HEK293 (cell line): ENCODE measurements at regions not wholly inside any gene's neighbourhood (a gene's known extent, or its start where the extent isn't known, plus 50 kb on each side); places are given as distances from the start of the nearest gene placed in this dataset.

Source experiments
- CTCF ChIA-PET: fragments of 350-600 bp; formaldehyde crosslinking; extraction: SDS; loops from one replicate; lab custom pipeline; 2021; ENCODE audit warnings: antibody characterized with exemption; lab: Yijun Ruan, JAX
- POLR2A ChIA-PET: fragments of 300-600 bp; formaldehyde crosslinking; extraction: SDS; loops from one replicate; lab custom pipeline; 2020; ENCODE audit warnings: antibody characterized with exemption, inconsistent platforms; lab: Yijun Ruan, JAX
- H3K27ac ChIP-seq: fragments of 200-500 bp; sonication (Bioruptor generic); 2 replicates; pipeline ENCODE4 v1.5.1; 2014; ENCODE audit warnings: low read depth, low read length, control low read depth, inconsistent platforms; ENCODE audit errors: extremely low read depth
- H3K36me3 ChIP-seq, 2 experiments: fragments of 200-500 bp in 1 of 2; sonication (Bioruptor generic) in 1 of 2; 1 replicate in 1 of 2; 2 replicates in 1 of 2; pipeline ENCODE4 v1.5.1; 2014 to 2017; ENCODE audit warnings: inconsistent platforms in 2 of 2, low read length in 2 of 2; ENCODE audit not compliant: control insufficient read depth in 2 of 2, insufficient read depth in 1 of 2
- H3K4me1 ChIP-seq: fragments of 200-500 bp; sonication (Bioruptor generic); 2 replicates; pipeline ENCODE4 v1.5.1; 2014; ENCODE audit warnings: mild to moderate bottlenecking, low read length, inconsistent platforms; ENCODE audit not compliant: control insufficient read depth, insufficient read depth
- H3K4me3 ChIP-seq: 2 replicates; pipeline ENCODE4 v1.5.1; 2011; ENCODE audit warnings: low read depth, mild to moderate bottlenecking, control low read depth, low read length, moderate library complexity
- H3K9me3 ChIP-seq: fragments of 200-500 bp; sonication (Bioruptor generic); 2 replicates; pipeline ENCODE4 v1.5.1; 2014; ENCODE audit warnings: low read depth, low read length, inconsistent platforms; ENCODE audit not compliant: control insufficient read depth, insufficient read depth
- GLI4 ChIP-seq: fragments of 450-650 bp; formaldehyde crosslinking; IDR thresholded peaks from 2 replicates; pipeline ENCODE4 v1.5.1; 2016; ENCODE audit warnings: missing biosample characterization, missing genetic modification characterization
- HIC1 ChIP-seq: fragments of 450-650 bp; formaldehyde crosslinking; IDR thresholded peaks from 2 replicates; pipeline ENCODE4 v1.5.1; 2016; ENCODE audit warnings: missing biosample characterization, missing genetic modification characterization
- HOXA7 ChIP-seq: sonication (generic); formaldehyde crosslinking; IDR thresholded peaks from 2 replicates; pipeline ENCODE4 v1.8.1; 2022; ENCODE audit warnings: missing genetic modification reagents, borderline replicate concordance
- KLF16 ChIP-seq: fragments of 450-650 bp; formaldehyde crosslinking; IDR thresholded peaks from 2 replicates; pipeline ENCODE4 v1.5.1; 2017; ENCODE audit warnings: missing biosample characterization, missing genetic modification characterization
- SETDB1 ChIP-seq: IDR thresholded peaks from one replicate; pipeline ENCODE4 v1.6.1; 2017; ENCODE audit warnings: mild to moderate bottlenecking, low read length, moderate library complexity, mixed read lengths; ENCODE audit not compliant: insufficient read length
- YY2 ChIP-seq: fragments of 450-650 bp; formaldehyde crosslinking; IDR thresholded peaks from 2 replicates; pipeline ENCODE4 v1.5.1; 2016; ENCODE audit warnings: missing biosample characterization, missing genetic modification characterization
- ZBTB8A ChIP-seq: fragments of 450-650 bp; formaldehyde crosslinking; IDR thresholded peaks from 2 replicates; pipeline ENCODE4 v1.5.1; 2016; ENCODE audit warnings: missing biosample characterization, missing genetic modification characterization
- ZNF138 ChIP-seq: fragments of 450-650 bp; formaldehyde crosslinking; IDR thresholded peaks from 2 replicates; pipeline ENCODE4 v1.5.1; 2016; ENCODE audit warnings: missing biosample characterization, missing genetic modification characterization, borderline replicate concordance
- ZNF146 ChIP-seq: fragments of 450-650 bp; formaldehyde crosslinking; IDR thresholded peaks from 2 replicates; pipeline ENCODE4 v1.5.1; 2016; ENCODE audit warnings: missing biosample characterization, missing genetic modification characterization
- ZNF148 ChIP-seq: fragments of 450-650 bp; formaldehyde crosslinking; IDR thresholded peaks from 2 replicates; pipeline ENCODE4 v1.5.0; 2017; ENCODE audit warnings: missing biosample characterization, missing genetic modification characterization, borderline replicate concordance
- ZNF311 ChIP-seq: fragments of 450-650 bp; formaldehyde crosslinking; IDR thresholded peaks from 2 replicates; pipeline ENCODE4 v1.5.1; 2017; ENCODE audit warnings: missing biosample characterization, missing genetic modification characterization, borderline replicate concordance
- ZNF366 ChIP-seq: fragments of 450-650 bp; formaldehyde crosslinking; conservative IDR thresholded peaks from 2 replicates; pipeline ENCODE4 v1.5.1; 2016; ENCODE audit warnings: missing biosample characterization, missing genetic modification characterization
- ZNF544 ChIP-seq: fragments of 450-650 bp; formaldehyde crosslinking; IDR thresholded peaks from 2 replicates; pipeline ENCODE4 v1.5.0; 2017; ENCODE audit warnings: missing biosample characterization, missing genetic modification characterization
- ZNF571 ChIP-seq: fragments of 450-650 bp; formaldehyde crosslinking; IDR thresholded peaks from 2 replicates; pipeline ENCODE4 v1.5.0; 2017; ENCODE audit warnings: missing biosample characterization, missing genetic modification characterization
- ZNF664 ChIP-seq: fragments of 450-650 bp; formaldehyde crosslinking; IDR thresholded peaks from 2 replicates; pipeline ENCODE4 v1.5.1; 2016; ENCODE audit warnings: missing biosample characterization, missing genetic modification characterization
- ZNF701 ChIP-seq: fragments of 450-650 bp; formaldehyde crosslinking; IDR thresholded peaks from 2 replicates; pipeline ENCODE4 v1.5.1; 2016; ENCODE audit warnings: missing biosample characterization, missing genetic modification characterization
- ZSCAN23 ChIP-seq: fragments of 450-650 bp; formaldehyde crosslinking; IDR thresholded peaks from 2 replicates; pipeline ENCODE4 v1.5.1; 2016; ENCODE audit warnings: missing biosample characterization, missing genetic modification characterization
- ZSCAN30 ChIP-seq: fragments of 450-650 bp; IDR thresholded peaks from 2 replicates; pipeline ENCODE4 v1.5.1; 2018; ENCODE audit warnings: missing biosample characterization, mild to moderate bottlenecking, missing genetic modification characterization, moderate library complexity
- ZSCAN4 ChIP-seq: fragments of 450-650 bp; formaldehyde crosslinking; IDR thresholded peaks from 2 replicates; pipeline ENCODE4 v1.5.1; 2017; ENCODE audit warnings: missing biosample characterization, missing genetic modification characterization

GRCh38 chr7:97466071-97466470 lies 265.8 kb upstream of the TAC1 start:
- no peak for TF ChIP-seq ZSCAN23
- Histone ChIP-seq H3K4me3 (no peak overlapping the region), H3K36me3 (no peaks in the 10 kb centered on the region), H3K27ac (no peak overlapping the region), H3K4me1 (no peaks in the 10 kb centered on the region), H3K9me3 (no peaks in the 10 kb centered on the region)
- ChIA-PET POLR2A (no interaction called here), CTCF (interaction anchor here (0.5 to 0.8 kb wide), 3 partner anchors 13 to 555 kb away, joined by 3 read pairs; no protein-coding TSS in a partner anchor)

- no peaks in the 10 kb centered on the region for H3K9me3 ChIP-seq
- CTCF ChIA-PET: no interaction called here
- H3K27ac ChIP-seq: no peak overlapping the region
- no peak for TF ChIP-seq GLI4 (tag by site-specific recombination)
- no peak for TF ChIP-seq HOXA7 (CRISPR knock-in tag)
- no peak for TF ChIP-seq ZSCAN30 (tag by site-specific recombination)
- TF ChIP-seq ZNF148: no peak
- no peak for TF ChIP-seq ZNF138 (tag by site-specific recombination)
- no peak for TF ChIP-seq ZNF366 (tag by site-specific recombination)
- no peak for TF ChIP-seq ZSCAN4 (tag by site-specific recombination)
- no peak for TF ChIP-seq ZNF664
- no peak for TF ChIP-seq ZNF146 (tag by site-specific recombination)
- TF ChIP-seq ZNF571 (tag by site-specific recombination): no peak
- TF ChIP-seq ZNF544: no peak
- TF ChIP-seq, all 188 proteins: peak for 0
- POLR2A ChIA-PET: no interaction called here
- H3K4me3 ChIP-seq: no peak overlapping the region
- H3K36me3 ChIP-seq: no peaks in the 10 kb centered on the region
- H3K4me1 ChIP-seq: no peaks in the 10 kb centered on the region
Observed at GRCh38 chr7:97466999-97467740, 264.7 kb upstream of the TAC1 start.

GRCh38 chr7:97468493-97468892 lies 263.4 kb upstream of the TAC1 start:
- no peak overlapping the region for H3K27ac ChIP-seq
- H3K36me3 ChIP-seq: no peaks in the 10 kb centered on the region
- CTCF ChIA-PET: no interaction called here
- H3K4me1 ChIP-seq: no peaks in the 10 kb centered on the region
- TF ChIP-seq ZBTB8A (tag by site-specific recombination): no peak
- TF ChIP-seq KLF16 (tag by site-specific recombination): no peak
- TF ChIP-seq SETDB1: no peak
- TF ChIP-seq, all 188 proteins: peak for 0
- POLR2A ChIA-PET: no interaction called here
- Histone ChIP-seq H3K9me3 (no peaks in the 10 kb centered on the region), H3K4me3 (no peak overlapping the region)

GRCh38 chr7:97470726-97471125 lies 261.2 kb upstream of the TAC1 start:
- Histone ChIP-seq H3K4me3 (no peak overlapping the region), H3K4me1 (no peaks in the 10 kb centered on the region), H3K9me3 (no peaks in the 10 kb centered on the region), H3K27ac (no peak overlapping the region), H3K36me3 (no peaks in the 10 kb centered on the region)
- CTCF ChIA-PET: no interaction called here
- POLR2A ChIA-PET: no interaction called here
- no peak for TF ChIP-seq YY2 (tag by site-specific recombination)
- no peak for TF ChIP-seq ZNF311 (tag by site-specific recombination)
- TF ChIP-seq ZNF701: no peak
- no peak for TF ChIP-seq HIC1 (tag by site-specific recombination)
